GM19397 (cell line): ENCODE measurements at regions not wholly inside any gene's neighbourhood (a gene's known extent, or its start where the extent isn't known, plus 50 kb on each side); places are given as distances from the start of the nearest gene placed in this dataset.
"Not testable (repeated sequence)": the region's sequence is repeated elsewhere in the genome, so short reads cannot be mapped to it uniquely, and the experiment has no call there.

Experiments
- ATAC-seq: cut with Tn5 transposase; IDR thresholded peaks from one replicate; pipeline ENCODE4 v1.9.1; 2021; ENCODE audit warnings: mild to moderate bottlenecking, moderate library complexity; ENCODE audit not compliant: unreplicated experiment

GRCh38 chr12:17264603-17265002 is 658.6 kb upstream of the LMO3 start:
- no peak for ATAC-seq

- no peak for ATAC-seq
Measured at GRCh38 chr12:17239874-17240273, 633.9 kb upstream of the LMO3 start.

GRCh38 chr12:17235996-17236395 is 630.0 kb upstream of the LMO3 start:
- ATAC-seq, result no peak

GRCh38 chr12:17215759-17216570 is 610.0 kb upstream of the LMO3 start:
- no peak for ATAC-seq

- no peak for ATAC-seq
Measured at GRCh38 chr12:17214929-17215328, 609.0 kb upstream of the LMO3 start.

- ATAC-seq, result no peak
Measured at GRCh38 chr12:17206553-17206952, 600.6 kb upstream of the LMO3 start.

- ATAC-seq, result no peak
Measured at GRCh38 chr12:17204289-17205054, 598.5 kb upstream of the LMO3 start.

GRCh38 chr12:17203497-17203896 is 597.5 kb upstream of the LMO3 start:
- no peak for ATAC-seq

- no peak for ATAC-seq
Measured at GRCh38 chr12:17197971-17198370, 592.0 kb upstream of the LMO3 start.

GRCh38 chr12:17192721-17193120 is 586.8 kb upstream of the LMO3 start:
- no peak for ATAC-seq

GRCh38 chr12:17169726-17170471 is 563.9 kb upstream of the LMO3 start:
- ATAC-seq, result no peak

GRCh38 chr12:17159506-17160300 is 553.7 kb upstream of the LMO3 start:
- no peak for ATAC-seq

GRCh38 chr12:17158201-17158600 is 552.2 kb upstream of the LMO3 start:
- ATAC-seq, result no peak

GRCh38 chr12:17151917-17152316 is 546.0 kb upstream of the LMO3 start:
- ATAC-seq, result no peak

GRCh38 chr12:17148706-17149105 is 542.7 kb upstream of the LMO3 start:
- no peak for ATAC-seq

GRCh38 chr12:17142856-17143255 is 536.9 kb upstream of the LMO3 start:
- no peak for ATAC-seq

GRCh38 chr12:17139931-17140330 is 534.0 kb upstream of the LMO3 start:
- ATAC-seq, result no peak

GRCh38 chr12:17137396-17137795 is 531.4 kb upstream of the LMO3 start:
- ATAC-seq, result no peak

GRCh38 chr12:17134315-17134714 is 528.4 kb upstream of the LMO3 start:
- ATAC-seq, result no peak

- ATAC-seq, result no peak
Measured at GRCh38 chr12:17132336-17132735, 526.4 kb upstream of the LMO3 start.

- ATAC-seq, result not testable (repeated sequence)
Measured at GRCh38 chr12:17116538-17116937, 510.6 kb upstream of the LMO3 start.
